Fibroblast of mammary gland (primary cell): ENCODE measurements at regions not wholly inside any gene's neighbourhood (a gene's known extent, or its start where the extent isn't known, plus 50 kb on each side); places are given as distances from the start of the nearest gene placed in this dataset.
A peak's percentile ranks its signal among the peaks of the same experiment; 100 is the strongest.
"Not testable (repeated sequence)": the region's sequence is repeated elsewhere in the genome, so short reads cannot be mapped to it uniquely, and the experiment has no call there.

Experiments
- DNase-seq: peaks from one replicate; pipeline ENCODE4 v3.0.0-alpha.2; 2010; ENCODE audit warnings: low read depth
- H3K4me3 ChIP-seq: 2 replicates; pipeline ENCODE4 v1.5.1; 2011; ENCODE audit warnings: low read depth, mild to moderate bottlenecking, low read length, moderate library complexity; ENCODE audit not compliant: control insufficient read depth
- CTCF ChIP-seq: conservative IDR thresholded peaks from 2 replicates; pipeline ENCODE4 v1.5.1; 2011; ENCODE audit warnings: low read depth, low read length, inconsistent platforms; ENCODE audit not compliant: control insufficient read depth, insufficient read depth

- no peak for TF ChIP-seq CTCF
- H3K4me3 ChIP-seq, result no peak overlapping the region
- DNase-seq, result no peak
Measured at GRCh38 chr3:22392286-22392685, 641.3 kb upstream of the ZNF385D start.

GRCh38 chr3:22392859-22393258, 641.8 kb upstream of the ZNF385D start:
- no peak for TF ChIP-seq CTCF
- DNase-seq, result no peak

GRCh38 chr3:22399566-22399965, 648.6 kb upstream of the ZNF385D start:
- DNase-seq, result peak; percentile 89
- no peak overlapping the region for H3K4me3 ChIP-seq
- no peak for TF ChIP-seq CTCF

More at GRCh38 chr3:22392859-22393258, 641.8 kb upstream of the ZNF385D start:
- no peak overlapping the region for H3K4me3 ChIP-seq

GRCh38 chr3:22401499-22401898, 650.5 kb upstream of the ZNF385D start:
- no peak for TF ChIP-seq CTCF
- H3K4me3 ChIP-seq, result no peak overlapping the region
- no peak for DNase-seq

GRCh38 chr3:22414239-22414638, 663.2 kb upstream of the ZNF385D start:
- no peak for TF ChIP-seq CTCF
- no peak for DNase-seq
- H3K4me3 ChIP-seq, result no peak overlapping the region

GRCh38 chr3:22416838-22417446, 665.9 kb upstream of the ZNF385D start:
- H3K4me3 ChIP-seq, DNase-seq: not testable (repeated sequence)

- TF ChIP-seq CTCF, result no peak
- DNase-seq, result no peak
- no peak overlapping the region for H3K4me3 ChIP-seq
Measured at GRCh38 chr3:22419261-22419660, 668.3 kb upstream of the ZNF385D start.
